Erythroblast (primary cell): ENCODE measurements at regions not wholly inside any gene's neighbourhood (a gene's known extent, or its start where the extent isn't known, plus 50 kb on each side); places are given as distances from the start of the nearest gene placed in this dataset.
"Not testable (repeated sequence)": the region's sequence is repeated elsewhere in the genome, so short reads cannot be mapped to it uniquely, and the experiment has no call there.

Source experiments
- DNase-seq, 2 experiments: peaks; one replicate each; lab custom pipeline; 2025; lab: John Stamatoyannopoulos, UW
- GATA1 ChIP-seq: IDR thresholded peaks from 2 replicates; pipeline ENCODE4 v1.6.1; 2011; ENCODE audit warnings: low read depth, mild to moderate bottlenecking, control low read depth, low read length, moderate library complexity
- POLR2A ChIP-seq: IDR thresholded peaks from 2 replicates; pipeline ENCODE4 v1.6.1; 2011; ENCODE audit warnings: mild to moderate bottlenecking, low read length

DNA sequence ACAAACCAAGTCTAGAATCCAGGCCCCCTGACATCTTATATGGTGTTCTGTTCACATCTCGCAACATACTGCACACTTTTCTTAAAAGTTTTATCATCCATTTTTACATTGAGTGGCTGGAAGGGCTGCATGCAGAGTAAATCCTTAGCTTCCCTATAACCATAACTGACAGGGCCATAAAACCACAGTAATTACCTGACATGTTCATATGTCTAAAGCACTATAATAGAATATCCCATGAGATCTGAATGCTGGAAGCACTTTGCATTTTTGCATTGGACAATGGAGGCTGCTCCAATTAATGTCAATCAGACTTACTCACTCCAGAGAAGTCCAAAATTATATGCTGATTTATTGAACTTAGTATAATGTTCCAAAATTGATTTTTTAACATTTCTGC, 86.6 kb upstream of the HES1 start:
- DNase-seq = no peak
- TF ChIP-seq GATA1 = no peak
- no peak for TF ChIP-seq POLR2A

- TF ChIP-seq POLR2A (no peak), GATA1 (no peak)
- no peak for DNase-seq
These were observed 85.1 kb upstream of the HES1 start for GRCh38 chr3:194050782-194051320.

- no peak for TF ChIP-seq GATA1
- TF ChIP-seq POLR2A = no peak
- no peak for DNase-seq
These were observed 84.4 kb upstream of the HES1 start for GRCh38 chr3:194051366-194052149.

GRCh38 chr3:194053136-194053535, 82.8 kb upstream of the HES1 start:
- TF ChIP-seq GATA1 (no peak), POLR2A (no peak)
- DNase-seq = no peak

GRCh38 chr3:194054016-194054415, 81.9 kb upstream of the HES1 start:
- DNase-seq = no peak
- TF ChIP-seq GATA1 (no peak), POLR2A (no peak)

DNA sequence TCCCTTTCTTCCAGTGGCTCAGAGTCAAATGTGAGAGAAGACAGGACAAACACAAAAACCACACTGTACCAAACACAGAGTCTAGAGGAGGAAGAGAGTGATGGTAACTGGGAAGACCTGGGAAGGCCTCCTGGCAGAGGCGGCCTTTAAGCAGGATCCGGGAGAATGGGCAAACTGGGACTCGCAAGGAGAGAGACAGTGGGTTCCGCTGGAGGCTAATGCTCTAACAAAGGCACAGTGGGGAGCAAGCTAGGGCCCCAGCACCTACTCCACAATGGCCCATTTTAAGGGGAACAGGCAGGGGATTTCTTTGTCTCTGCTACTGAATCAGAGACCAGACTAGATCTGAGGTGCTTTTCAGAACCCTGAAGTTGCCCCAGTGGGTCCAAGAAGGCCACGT, 81.4 kb upstream of the HES1 start:
- DNase-seq = no peak
- TF ChIP-seq GATA1 (no peak), POLR2A (no peak)

DNA sequence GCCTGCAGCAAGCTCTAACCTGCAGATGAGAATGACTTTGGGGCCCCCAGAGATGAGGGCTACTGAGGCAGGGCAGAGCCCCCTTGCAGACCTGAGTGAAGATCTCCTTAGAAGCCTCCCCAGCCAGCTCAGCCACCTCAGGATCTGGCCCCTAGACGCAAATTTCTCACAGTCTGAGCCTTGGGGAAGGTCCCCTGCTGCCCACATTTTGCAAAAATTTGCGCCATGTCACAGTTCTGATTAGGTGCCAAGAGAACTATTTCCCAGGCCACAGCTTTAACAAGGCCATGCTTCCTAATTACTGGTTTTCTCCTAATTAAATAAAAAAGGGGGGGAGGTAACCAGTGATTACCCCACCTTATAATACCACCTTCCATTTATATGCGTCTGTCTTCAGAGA, 81.0 kb upstream of the HES1 start:
- TF ChIP-seq GATA1 (no peak), POLR2A (no peak)
- no peak for DNase-seq

DNA sequence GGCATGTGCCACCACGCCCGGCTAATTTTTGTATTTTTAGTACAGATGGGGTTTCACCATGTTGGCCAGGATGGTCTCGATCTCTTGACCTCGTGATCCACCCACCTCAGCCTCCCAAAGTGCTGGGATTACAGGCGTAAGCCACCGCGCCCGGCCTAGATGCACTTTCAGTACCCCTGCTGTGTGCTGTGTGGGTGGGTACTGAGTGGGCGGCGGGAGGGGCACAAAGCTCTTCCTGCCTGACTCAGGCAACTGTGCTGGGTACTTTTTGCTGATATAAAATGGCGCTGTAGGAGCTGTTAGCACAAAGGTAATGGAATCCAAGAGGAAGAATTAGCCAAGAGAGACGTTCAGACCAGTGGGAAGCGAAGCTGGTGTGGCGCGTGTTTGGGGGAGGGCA, 79.6 kb upstream of the HES1 start:
- DNase-seq = not testable (repeated sequence)

GRCh38 chr3:194056731-194057415, 79.1 kb upstream of the HES1 start:
- TF ChIP-seq POLR2A (no peak), GATA1 (no peak)
- DNase-seq = no peak

GRCh38 chr3:194057570-194058188, 78.3 kb upstream of the HES1 start:
- DNase-seq = no peak
- TF ChIP-seq POLR2A (no peak), GATA1 (no peak)

GRCh38 chr3:194058189-194058571, 77.8 kb upstream of the HES1 start:
- no peak for TF ChIP-seq GATA1
- TF ChIP-seq POLR2A = no peak
- peak; percentile 28 to 39 for DNase-seq

DNA sequence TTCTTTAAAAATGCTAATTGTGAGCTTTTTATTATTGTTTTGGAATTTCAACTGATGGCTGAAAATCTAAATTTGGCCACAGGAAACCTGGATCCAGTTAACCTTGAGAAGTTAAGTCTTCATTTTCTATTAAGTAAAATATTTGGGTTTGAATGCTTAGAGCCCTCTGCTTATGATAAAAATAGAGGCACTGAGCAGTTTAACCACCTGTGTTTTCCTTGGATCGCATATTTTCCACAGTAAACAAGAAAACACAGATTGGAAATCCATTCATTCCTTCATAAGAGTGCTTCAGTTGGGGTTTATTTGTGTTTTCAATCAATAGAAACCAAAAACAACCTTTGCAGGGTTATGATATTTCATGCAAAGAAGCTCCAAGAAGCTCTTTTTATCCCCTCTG, 77.2 kb upstream of the HES1 start:
- DNase-seq = no peak
- TF ChIP-seq POLR2A (no peak), GATA1 (no peak)

DNA sequence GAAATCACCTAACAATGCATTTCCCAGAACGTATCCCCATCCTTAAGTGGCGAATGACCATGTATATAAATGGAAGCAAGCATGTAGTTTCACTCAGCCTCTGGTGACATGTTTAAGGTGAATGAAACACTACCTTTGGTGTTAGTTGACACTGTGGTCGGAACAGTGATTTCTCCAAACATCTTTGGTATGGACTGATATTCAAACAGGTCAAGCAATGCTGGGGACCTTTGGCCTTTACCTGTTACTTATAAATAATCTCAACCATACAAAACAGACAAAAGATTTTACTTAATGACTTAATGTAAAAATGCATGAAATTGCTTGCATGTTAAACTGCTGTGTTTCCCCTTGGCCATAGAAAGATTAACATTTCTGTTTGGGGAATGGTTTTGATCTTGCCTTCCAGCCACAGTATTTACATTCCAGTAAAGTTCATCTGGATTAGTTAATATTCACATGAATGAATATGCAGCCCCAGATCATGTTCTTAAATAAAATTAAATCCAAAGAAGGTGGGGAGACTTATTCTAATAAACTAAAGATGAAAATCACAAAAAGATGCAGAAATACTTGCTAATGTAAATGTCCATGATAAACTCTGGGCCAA, 74.4 kb upstream of the HES1 start:
- TF ChIP-seq POLR2A = no peak
- no peak for TF ChIP-seq GATA1
- DNase-seq = no peak

DNA sequence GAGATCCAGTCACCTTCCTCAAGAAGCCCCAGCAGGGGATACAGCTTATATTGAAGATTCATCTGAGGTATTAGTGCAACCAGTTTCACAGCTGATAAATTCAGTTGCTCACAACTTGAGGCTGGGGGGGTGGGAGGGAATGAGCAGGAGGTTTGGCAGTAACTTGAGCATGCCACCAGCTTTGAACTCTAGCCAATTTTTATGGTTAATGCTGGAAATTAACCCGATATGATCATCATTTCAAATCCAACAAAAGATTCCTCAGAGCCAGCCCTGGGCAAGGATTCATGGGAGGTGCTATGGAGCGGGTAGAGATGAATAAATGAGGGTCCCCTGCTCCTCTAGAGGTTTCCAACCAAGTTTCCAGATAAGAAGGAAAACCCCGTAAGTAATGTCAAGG, 73.1 kb upstream of the HES1 start:
- no peak for TF ChIP-seq POLR2A
- no peak for TF ChIP-seq GATA1
- no peak for DNase-seq
